Non-pigmented ciliary epithelial cell (primary cell): ENCODE measurements at regions not wholly inside any gene's neighbourhood (a gene's known extent, or its start where the extent isn't known, plus 50 kb on each side); places are given as distances from the start of the nearest gene placed in this dataset.

Source experiments
- DNase-seq: peaks from one replicate; pipeline ENCODE4 v3.0.0-alpha.2; 2010; ENCODE audit warnings: low read depth

- no peak for DNase-seq
Observed at GRCh38 chr10:10903620-10904019, 114.1 kb upstream of the CELF2 start.

GRCh38 chr10:10910634-10911033 is 107.0 kb upstream of the CELF2 start:
- no peak for DNase-seq

- DNase-seq, result no peak
Observed at GRCh38 chr10:10911035-10911434, 106.6 kb upstream of the CELF2 start.

- peak; percentile 91 for DNase-seq
Observed at GRCh38 chr10:10911471-10911921, 106.2 kb upstream of the CELF2 start.

- no peak for DNase-seq
Observed at GRCh38 chr10:10914144-10914543, 103.5 kb upstream of the CELF2 start.

GRCh38 chr10:10915215-10915614 is 102.5 kb upstream of the CELF2 start:
- no peak for DNase-seq

GRCh38 chr10:10917031-10917430 is 100.6 kb upstream of the CELF2 start:
- no peak for DNase-seq

GRCh38 chr10:10919976-10920375 is 97.7 kb upstream of the CELF2 start:
- no peak for DNase-seq

GRCh38 chr10:10921826-10922461 is 95.7 kb upstream of the CELF2 start:
- DNase-seq, result no peak

- DNase-seq, result no peak
Observed at GRCh38 chr10:10923029-10923651, 94.5 kb upstream of the CELF2 start.

- no peak for DNase-seq
Observed at GRCh38 chr10:10925667-10926066, 92.0 kb upstream of the CELF2 start.

GRCh38 chr10:10927608-10928007 is 90.1 kb upstream of the CELF2 start:
- DNase-seq, result no peak

GRCh38 chr10:10930979-10931743 is 86.5 kb upstream of the CELF2 start:
- DNase-seq, result no peak

GRCh38 chr10:10935032-10935431 is 82.6 kb upstream of the CELF2 start:
- no peak for DNase-seq

GRCh38 chr10:10938676-10939075 is 79.0 kb upstream of the CELF2 start:
- DNase-seq, result no peak

GRCh38 chr10:10941127-10941730 is 76.4 kb upstream of the CELF2 start:
- DNase-seq, result no peak

GRCh38 chr10:10942441-10942840 is 75.2 kb upstream of the CELF2 start:
- no peak for DNase-seq

- DNase-seq, result no peak
Observed at GRCh38 chr10:10946081-10946480, 71.6 kb upstream of the CELF2 start.

- no peak for DNase-seq
Observed at GRCh38 chr10:10946801-10947200, 70.9 kb upstream of the CELF2 start.

- DNase-seq, result no peak
Observed at GRCh38 chr10:10951675-10952074, 66.0 kb upstream of the CELF2 start.

GRCh38 chr10:10952800-10953199 is 64.9 kb upstream of the CELF2 start:
- DNase-seq, result no peak

- DNase-seq, result no peak
Observed at GRCh38 chr10:10956681-10957542, 60.8 kb upstream of the CELF2 start.
